ENCODE measurements at regions not wholly inside any gene's neighbourhood (a gene's known extent, or its start where the extent isn't known, plus 50 kb on each side); places are given as distances from the start of the nearest gene placed in this dataset.

GRCh38 chr2:62383846-62384245 is 122.1 kb downstream of the TMEM17 start:
- H3K4me1 ChIP-seq, result no peaks in the 10 kb centered on the region
- no peaks in the 10 kb centered on the region for H3K27me3 ChIP-seq
- no peaks in the 10 kb centered on the region for H3K36me3 ChIP-seq
- no peaks in the 10 kb centered on the region for H3K9me3 ChIP-seq
- no peak for DNase-seq
- no peak for TF ChIP-seq CTCF (IDR thresholded peaks at IDR 0.05; ENCODE audit: low read depth, low read length)
- H3K4me3 ChIP-seq (ENCODE audit: low read depth, low read length), result no peak overlapping the region

- TF ChIP-seq CTCF (IDR thresholded peaks at IDR 0.05; ENCODE audit: low read depth, low read length), result no peak
- Histone ChIP-seq H3K36me3 (no peaks in the 10 kb centered on the region), H3K4me3 (ENCODE audit: low read depth, low read length) (no peak overlapping the region), H3K27me3 (no peaks in the 10 kb centered on the region), H3K4me1 (no peaks in the 10 kb centered on the region), H3K9me3 (no peaks in the 10 kb centered on the region)
- DNase-seq, result no peak
Observed at GRCh38 chr2:62382757-62383156, 123.2 kb downstream of the TMEM17 start.

- H3K4me3 ChIP-seq (ENCODE audit: low read depth, low read length), result no peak overlapping the region
- no peaks in the 10 kb centered on the region for H3K9me3 ChIP-seq
- H3K4me1 ChIP-seq, result no peaks in the 10 kb centered on the region
- TF ChIP-seq CTCF (IDR thresholded peaks at IDR 0.05; ENCODE audit: low read depth, low read length), result no peak
- no peaks in the 10 kb centered on the region for H3K27me3 ChIP-seq
- no peak for DNase-seq
- H3K36me3 ChIP-seq, result no peaks in the 10 kb centered on the region
Observed at GRCh38 chr2:62382122-62382521, 123.9 kb downstream of the TMEM17 start.

- Histone ChIP-seq H3K4me1 (no peaks in the 10 kb centered on the region), H3K27me3 (no peaks in the 10 kb centered on the region), H3K4me3 (ENCODE audit: low read depth, low read length) (no peak overlapping the region), H3K9me3 (no peaks in the 10 kb centered on the region), H3K36me3 (no peaks in the 10 kb centered on the region)
- DNase-seq, result no peak
- no peak for TF ChIP-seq CTCF (IDR thresholded peaks at IDR 0.05; ENCODE audit: low read depth, low read length)
Observed at GRCh38 chr2:62381656-62382055, 124.3 kb downstream of the TMEM17 start.

- Histone ChIP-seq H3K27me3 (no peaks in the 10 kb centered on the region), H3K9me3 (no peaks in the 10 kb centered on the region), H3K4me3 (ENCODE audit: low read depth, low read length) (no peak overlapping the region), H3K4me1 (peaks cover 2% of the 10 kb centered on the region; the same call in 1 of the 2 replicates), H3K36me3 (no peaks in the 10 kb centered on the region)
- TF ChIP-seq CTCF (IDR thresholded peaks at IDR 0.05; ENCODE audit: low read depth, low read length), result no peak
- DNase-seq, result no peak
Observed at GRCh38 chr2:62379566-62379965, 126.4 kb downstream of the TMEM17 start.

- TF ChIP-seq CTCF (IDR thresholded peaks at IDR 0.05; ENCODE audit: low read depth, low read length), result no peak
- Histone ChIP-seq H3K36me3 (no peaks in the 10 kb centered on the region), H3K4me3 (ENCODE audit: low read depth, low read length) (no peak overlapping the region), H3K27me3 (no peaks in the 10 kb centered on the region), H3K4me1 (peaks cover 4% of the 10 kb centered on the region), H3K9me3 (no peaks in the 10 kb centered on the region)
- no peak for DNase-seq
Observed at GRCh38 chr2:62375113-62375420, 130.9 kb downstream of the TMEM17 start.

All from BE2C (cell line).